ENCODE measurements at regions not wholly inside any gene's neighbourhood (a gene's known extent, or its start where the extent isn't known, plus 50 kb on each side); places are given as distances from the start of the nearest gene placed in this dataset.

- H3K4me3 ChIP-seq (ENCODE audit: low read depth, low read length) = no peak overlapping the region
- DNase-seq (ENCODE audit: low read depth) = no peak
- no peaks in the 10 kb centered on the region for H3K36me3 ChIP-seq (ENCODE audit: control insufficient read depth, insufficient read depth, low read length)
- H3K27me3 ChIP-seq (ENCODE audit: control insufficient read depth, insufficient read depth, low read length) = no peaks in the 10 kb centered on the region
- no peak for TF ChIP-seq CTCF (IDR thresholded peaks at IDR 0.05; ENCODE audit: insufficient read depth, low read length, poor library complexity, severe bottlenecking)
Observed at GRCh38 chr2:221641181-221641871, 69.2 kb upstream of the EPHA4 start.

GRCh38 chr2:221640686-221641085, 68.6 kb upstream of the EPHA4 start:
- Histone ChIP-seq H3K4me3 (ENCODE audit: low read depth, low read length) (no peak overlapping the region), H3K36me3 (ENCODE audit: control insufficient read depth, insufficient read depth, low read length) (no peaks in the 10 kb centered on the region), H3K27me3 (ENCODE audit: control insufficient read depth, insufficient read depth, low read length) (no peaks in the 10 kb centered on the region)
- no peak for DNase-seq (ENCODE audit: low read depth)
- no peak for TF ChIP-seq CTCF (IDR thresholded peaks at IDR 0.05; ENCODE audit: insufficient read depth, low read length, poor library complexity, severe bottlenecking)

GRCh38 chr2:221637851-221638250, 65.7 kb upstream of the EPHA4 start:
- no peaks in the 10 kb centered on the region for H3K36me3 ChIP-seq (ENCODE audit: control insufficient read depth, insufficient read depth, low read length)
- DNase-seq (ENCODE audit: low read depth) = no peak
- no peak for TF ChIP-seq CTCF (IDR thresholded peaks at IDR 0.05; ENCODE audit: insufficient read depth, low read length, poor library complexity, severe bottlenecking)
- H3K27me3 ChIP-seq (ENCODE audit: control insufficient read depth, insufficient read depth, low read length) = no peaks in the 10 kb centered on the region
- H3K4me3 ChIP-seq (ENCODE audit: low read depth, low read length) = no peak overlapping the region

- no peak overlapping the region for H3K4me3 ChIP-seq (ENCODE audit: low read depth, low read length)
- no peaks in the 10 kb centered on the region for H3K27me3 ChIP-seq (ENCODE audit: control insufficient read depth, insufficient read depth, low read length)
- TF ChIP-seq CTCF (IDR thresholded peaks at IDR 0.05; ENCODE audit: insufficient read depth, low read length, poor library complexity, severe bottlenecking) = peak; percentile 37
- H3K36me3 ChIP-seq (ENCODE audit: control insufficient read depth, insufficient read depth, low read length) = no peaks in the 10 kb centered on the region
- DNase-seq (ENCODE audit: low read depth) = no peak
Observed at GRCh38 chr2:221635949-221636348, 63.8 kb upstream of the EPHA4 start.

GRCh38 chr2:221629468-221629867, 57.4 kb upstream of the EPHA4 start:
- H3K4me3 ChIP-seq (ENCODE audit: low read depth, low read length) = no peak overlapping the region
- peak; percentile 65 for DNase-seq (ENCODE audit: low read depth)
- no peak for TF ChIP-seq CTCF (IDR thresholded peaks at IDR 0.05; ENCODE audit: insufficient read depth, low read length, poor library complexity, severe bottlenecking)
- no peaks in the 10 kb centered on the region for H3K36me3 ChIP-seq (ENCODE audit: control insufficient read depth, insufficient read depth, low read length)
- H3K27me3 ChIP-seq (ENCODE audit: control insufficient read depth, insufficient read depth, low read length) = no peaks in the 10 kb centered on the region

GRCh38 chr2:221624475-221624874, 52.4 kb upstream of the EPHA4 start:
- Histone ChIP-seq H3K36me3 (ENCODE audit: control insufficient read depth, insufficient read depth, low read length) (no peaks in the 10 kb centered on the region), H3K27me3 (ENCODE audit: control insufficient read depth, insufficient read depth, low read length) (no peaks in the 10 kb centered on the region), H3K4me3 (ENCODE audit: low read depth, low read length) (no peak overlapping the region)
- no peak for TF ChIP-seq CTCF (IDR thresholded peaks at IDR 0.05; ENCODE audit: insufficient read depth, low read length, poor library complexity, severe bottlenecking)
- DNase-seq (ENCODE audit: low read depth) = no peak

All from kidney epithelial cell (primary cell).